ENCODE measurements at regions not wholly inside any gene's neighbourhood (a gene's known extent, or its start where the extent isn't known, plus 50 kb on each side); places are given as distances from the start of the nearest gene placed in this dataset.

- no peak for TF ChIP-seq CTCF (IDR thresholded peaks at IDR 0.05)
Observed at GRCh38 chr13:42418184-42418583, 146.2 kb downstream of the AKAP11 start.

- no peak for TF ChIP-seq CTCF (IDR thresholded peaks at IDR 0.05)
Observed at GRCh38 chr13:42420304-42420703, 148.4 kb downstream of the AKAP11 start.

GRCh38 chr13:42422681-42423080 lies 150.7 kb downstream of the AKAP11 start:
- TF ChIP-seq CTCF (IDR thresholded peaks at IDR 0.05) = no peak

- TF ChIP-seq CTCF (IDR thresholded peaks at IDR 0.05) = no peak
Observed at GRCh38 chr13:42424182-42424581, 149.8 kb upstream of the TNFSF11 start.

- TF ChIP-seq CTCF (IDR thresholded peaks at IDR 0.05) = no peak
Observed at GRCh38 chr13:42445354-42445753, 128.6 kb upstream of the TNFSF11 start.

GRCh38 chr13:42453091-42453645 lies 120.8 kb upstream of the TNFSF11 start:
- no peak for TF ChIP-seq CTCF (IDR thresholded peaks at IDR 0.05)

- TF ChIP-seq CTCF (IDR thresholded peaks at IDR 0.05) = no peak
Observed at GRCh38 chr13:42454749-42455148, 119.2 kb upstream of the TNFSF11 start.

GRCh38 chr13:42458193-42458592 lies 115.8 kb upstream of the TNFSF11 start:
- TF ChIP-seq CTCF (IDR thresholded peaks at IDR 0.05) = no peak

All from LNCAP (cell line).